ENCODE measurements at regions not wholly inside any gene's neighbourhood (a gene's known extent, or its start where the extent isn't known, plus 50 kb on each side); places are given as distances from the start of the nearest gene placed in this dataset.

- Histone ChIP-seq H3K4me2 (ENCODE audit: control insufficient read depth, insufficient read depth) (no peak overlapping the region), H3K36me3 (ENCODE audit: control insufficient read depth in 2 of 2, insufficient read depth in 2 of 2, low read length in 1 of 2) (no peaks in the 10 kb centered on the region), H3K27me3 (replicated peaks in 1 of 2; ENCODE audit: control insufficient read depth in 2 of 2, insufficient read depth in 2 of 2, low read length in 1 of 2) (no peaks in the 10 kb centered on the region), H3K9me3 (replicated peaks; ENCODE audit: control insufficient read depth, insufficient read depth, low read length) (no peaks in the 10 kb centered on the region), H3K27ac (ENCODE audit: control insufficient read depth, insufficient read depth) (no peak overlapping the region), H3K4me1 (ENCODE audit: control insufficient read depth, insufficient read depth, low read length) (no peaks in the 10 kb centered on the region), H4K20me1 (ENCODE audit: control insufficient read depth, insufficient read depth) (no peaks in the 10 kb centered on the region), H3K79me2 (ENCODE audit: control insufficient read depth, insufficient read depth, low read length) (no peaks in the 10 kb centered on the region), H3K4me3 (no peak overlapping the region), H3K9ac (ENCODE audit: control insufficient read depth, insufficient read depth, low read length) (no peak overlapping the region), H2AFZ (ENCODE audit: control insufficient read depth, low read depth, low read length) (no peak overlapping the region)
- no peak for ATAC-seq
- CTCF ChIA-PET = no interaction called here
- no peak for FAIRE-seq
- no TSS peak for BruUV-seq (replicated peaks)
- SMC1A ChIA-PET (ENCODE audit: uncharacterized antibody, unreplicated experiment) = no interaction called here
- intact Hi-C loops (cut with micrococcal nuclease; ENCODE audit: unreplicated experiment) (no loop called here), in situ Hi-C loops (cut with MboI) (no loop called here)
- no peak for TF ChIP-seq POLR2AphosphoS5 (IDR thresholded peaks at IDR 0.05; ENCODE audit: low read length)
- no peak for TF ChIP-seq NFXL1 (IDR thresholded peaks at IDR 0.05; ENCODE audit: borderline replicate concordance)
- POLR2A ChIA-PET = no interaction called here
- RAD21 ChIA-PET (ENCODE audit: unreplicated experiment) = no interaction called here
- DNase-seq (ENCODE audit: low read depth, low spot score) = no peak
Observed at GRCh38 chr5:87536365-87536764, 123.6 kb upstream of the CCNH start.

GRCh38 chr5:87535706-87536105 lies 123.0 kb upstream of the CCNH start:
- H3K9me3 ChIP-seq (replicated peaks; ENCODE audit: control insufficient read depth, insufficient read depth, low read length) = no peaks in the 10 kb centered on the region
- in situ Hi-C loops (cut with MboI) = no loop called here
- RAD21 ChIA-PET (ENCODE audit: unreplicated experiment) = no interaction called here

More at GRCh38 chr5:87535706-87536105, 123.0 kb upstream of the CCNH start:
- Histone ChIP-seq H3K79me2 (ENCODE audit: control insufficient read depth, insufficient read depth, low read length) (no peaks in the 10 kb centered on the region), H4K20me1 (ENCODE audit: control insufficient read depth, insufficient read depth) (no peaks in the 10 kb centered on the region), H2AFZ (ENCODE audit: control insufficient read depth, low read depth, low read length) (no peak overlapping the region), H3K4me1 (ENCODE audit: control insufficient read depth, insufficient read depth, low read length) (no peaks in the 10 kb centered on the region), H3K27me3 (replicated peaks in 1 of 2; ENCODE audit: control insufficient read depth in 2 of 2, insufficient read depth in 2 of 2, low read length in 1 of 2) (no peaks in the 10 kb centered on the region), H3K27ac (ENCODE audit: control insufficient read depth, insufficient read depth) (no peak overlapping the region), H3K36me3 (ENCODE audit: control insufficient read depth in 2 of 2, insufficient read depth in 2 of 2, low read length in 1 of 2) (no peaks in the 10 kb centered on the region), H3K4me3 (no peak overlapping the region), H3K9ac (ENCODE audit: control insufficient read depth, insufficient read depth, low read length) (no peak overlapping the region), H3K4me2 (ENCODE audit: control insufficient read depth, insufficient read depth) (no peak overlapping the region)
- ATAC-seq (no peak), FAIRE-seq (no peak), DNase-seq (ENCODE audit: low read depth, low spot score) (no peak)
- intact Hi-C loops (cut with micrococcal nuclease; ENCODE audit: unreplicated experiment) = no loop called here
- no TSS peak for BruUV-seq (replicated peaks)
- SMC1A ChIA-PET (ENCODE audit: uncharacterized antibody, unreplicated experiment) = no interaction called here
- TF ChIP-seq RAD51 (IDR thresholded peaks at IDR 0.05) (no peak), IKZF2 (IDR thresholded peaks at IDR 0.05) (no peak), NFIC (IDR thresholded peaks at IDR 0.05; ENCODE audit: low read depth, low read length) (no peak)
- CTCF ChIA-PET = no interaction called here
- POLR2A ChIA-PET = no interaction called here

Data from GM12878 (cell line).